Neuronal stem cell (in vitro differentiated cells): ENCODE measurements at regions not wholly inside any gene's neighbourhood (a gene's known extent, or its start where the extent isn't known, plus 50 kb on each side); places are given as distances from the start of the nearest gene placed in this dataset.

Experiments used
- DNase-seq: peaks from one replicate; pipeline ENCODE4 v3.0.0-alpha.2; 2013; ENCODE audit warnings: low spot score
- H2AFZ ChIP-seq: one replicate; pipeline ENCODE4 v1.6.1; 2013; ENCODE audit warnings: mild to moderate bottlenecking, low read length, inconsistent platforms
- H2AK5ac ChIP-seq: 2 replicates; pipeline ENCODE4 v1.6.1; 2013; ENCODE audit warnings: low read depth, mild to moderate bottlenecking, inconsistent platforms, low read length, moderate library complexity, mixed read lengths
- H2BK120ac ChIP-seq: 2 replicates; pipeline ENCODE4 v1.6.1; 2013; ENCODE audit warnings: low read depth, mild to moderate bottlenecking, inconsistent platforms, low read length, moderate library complexity, mixed read lengths
- H2BK12ac ChIP-seq: one replicate; pipeline ENCODE4 v1.6.1; 2013; ENCODE audit warnings: low read length, inconsistent platforms
- H2BK15ac ChIP-seq: 2 replicates; pipeline ENCODE4 v1.6.1; 2013; ENCODE audit warnings: mild to moderate bottlenecking, low read length, inconsistent platforms, mixed read lengths
- H2BK5ac ChIP-seq: one replicate; pipeline ENCODE4 v1.6.1; 2013; ENCODE audit warnings: inconsistent platforms, mild to moderate bottlenecking, low read length, moderate library complexity
- H3K14ac ChIP-seq: one replicate; pipeline ENCODE4 v1.6.1; 2013; ENCODE audit warnings: low read length, inconsistent platforms
- H3K18ac ChIP-seq: 2 replicates; pipeline ENCODE4 v1.6.1; 2013; ENCODE audit warnings: low read length, inconsistent platforms
- H3K23ac ChIP-seq: 2 replicates; pipeline ENCODE4 v1.6.1; 2013; ENCODE audit warnings: low read depth, mild to moderate bottlenecking, mixed read lengths, low read length, inconsistent platforms; ENCODE audit not compliant: poor library complexity
- H3K27ac ChIP-seq: replicated peaks from 3 replicates; pipeline ENCODE4 v1.5.1; 2013; ENCODE audit warnings: low read length, inconsistent platforms
- H3K27me3 ChIP-seq, 3 experiments: 2 replicates each; pipeline ENCODE4 v1.6.1; 2013; ENCODE audit warnings: low read length in 3 of 3, mild to moderate bottlenecking in 2 of 3, inconsistent platforms in 1 of 3, low read depth in 1 of 3, mixed read lengths in 1 of 3, moderate library complexity in 1 of 3; ENCODE audit not compliant: control insufficient read depth in 3 of 3, insufficient read depth in 3 of 3
- H3K36me3 ChIP-seq, 2 donors: replicated peaks in 1 of 2; 2 replicates each; pipeline ENCODE4 v1.6.1; 2013; ENCODE audit warnings: low read length in 2 of 2; ENCODE audit not compliant: control insufficient read depth in 2 of 2, insufficient read depth in 2 of 2
- H3K4ac ChIP-seq: 2 replicates; pipeline ENCODE4 v1.6.1; 2013; ENCODE audit warnings: inconsistent platforms, mild to moderate bottlenecking, low read length, moderate library complexity
- H3K4me1 ChIP-seq, 2 donors: 1 replicate in 1 of 2; 2 replicates in 1 of 2; pipeline ENCODE4 v1.6.1; 2013; ENCODE audit warnings: low read length in 2 of 2, low read depth in 1 of 2; ENCODE audit not compliant: control insufficient read depth in 2 of 2, insufficient read depth in 1 of 2
- H3K4me2 ChIP-seq: one replicate; pipeline ENCODE4 v1.6.1; 2013; ENCODE audit warnings: mild to moderate bottlenecking, low read length, inconsistent platforms; ENCODE audit not compliant: insufficient read depth, poor library complexity, severe bottlenecking
- H3K4me3 ChIP-seq, 2 donors: 2 replicates each; pipeline ENCODE4 v1.5.1; 2013; ENCODE audit warnings: low read length in 2 of 2, mild to moderate bottlenecking in 2 of 2, inconsistent platforms in 1 of 2, moderate library complexity in 1 of 2
- H3K79me1 ChIP-seq: one replicate; pipeline ENCODE4 v1.6.1; 2013; ENCODE audit warnings: low read depth, mild to moderate bottlenecking, inconsistent platforms, low read length, moderate library complexity
- H3K9ac ChIP-seq: one replicate; pipeline ENCODE4 v1.6.1; 2013; ENCODE audit warnings: mild to moderate bottlenecking, low read depth, low read length, inconsistent platforms; ENCODE audit not compliant: poor library complexity
- H3K9me3 ChIP-seq, 2 donors: replicated peaks in 1 of 2; 2 replicates each; pipeline versions ENCODE3 to v1.6.1; 2013; ENCODE audit warnings: low read length in 2 of 2, mild to moderate bottlenecking in 2 of 2, inconsistent platforms in 1 of 2, low read depth in 1 of 2, mixed read lengths in 1 of 2, moderate library complexity in 1 of 2; ENCODE audit not compliant: control insufficient read depth in 2 of 2, insufficient read depth in 1 of 2
- H4K8ac ChIP-seq: one replicate; pipeline ENCODE4 v1.6.1; 2013; ENCODE audit warnings: low read depth, mild to moderate bottlenecking, inconsistent platforms, low read length, moderate library complexity
- H4K91ac ChIP-seq: one replicate; pipeline ENCODE4 v1.6.1; 2013; ENCODE audit warnings: low read length, low read depth, mild to moderate bottlenecking, inconsistent platforms; ENCODE audit not compliant: poor library complexity
- WGBS, 2 donors: extraction: QIAGEN DNeasy Blood & Tissue Kit; methylation state at CpG; one replicate each; pipeline ENCODE4 v1.1.7; 2013; ENCODE audit warnings: missing lambda C conversion rate in 2 of 2, mixed read lengths in 1 of 2; ENCODE audit not compliant: insufficient read length in 2 of 2, insufficient replicate concordance in 1 of 2; ENCODE audit errors: extremely low coverage in 2 of 2; 5-methylcytosine and 5-hydroxymethylcytosine counted together

DNA sequence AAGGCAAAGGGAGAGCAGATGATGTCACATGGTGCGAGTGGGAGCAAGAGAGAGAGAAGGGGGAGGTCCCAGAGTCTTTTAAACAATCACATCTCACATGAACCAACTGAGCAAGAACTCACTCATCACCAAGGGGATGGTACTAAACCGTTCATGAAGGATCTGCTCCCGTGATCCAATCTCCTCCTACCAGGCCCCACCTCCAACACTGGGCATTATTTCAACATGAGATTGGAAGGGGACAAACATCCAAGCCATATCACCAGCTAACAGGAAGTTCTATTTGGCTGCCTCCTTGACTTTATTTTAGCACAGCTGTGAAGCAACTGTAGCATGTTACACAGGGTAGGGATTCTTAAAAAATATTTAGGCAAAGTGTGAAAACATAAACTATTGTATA, 102.5 kb downstream of the DDIT4L start:
- Histone ChIP-seq H3K9ac (no peak overlapping the region), H2BK120ac (no peak overlapping the region), H2BK12ac (no peak overlapping the region), H3K9me3 (no peaks in the 10 kb centered on the region), H2AK5ac (no peak overlapping the region), H3K18ac (no peak overlapping the region), H4K91ac (no peak overlapping the region), H2BK15ac (no peak overlapping the region), H3K79me1 (no peaks in the 10 kb centered on the region), H3K4me2 (no peak overlapping the region), H3K14ac (no peak overlapping the region), H3K23ac (no peak overlapping the region), H3K36me3 (no peaks in the 10 kb centered on the region), H3K4ac (no peak overlapping the region), H2BK5ac (no peak overlapping the region), H4K8ac (no peak overlapping the region), H3K4me3 (no peak overlapping the region), H3K27ac (no peak overlapping the region), H3K4me1 (no peaks in the 10 kb centered on the region), H2AFZ (no peak overlapping the region), H3K27me3 (no peaks in the 10 kb centered on the region)
- DNase-seq = no peak
- WGBS, 2 donors = no CpG with 5 or more reads among the region's 3 CpGs

DNA sequence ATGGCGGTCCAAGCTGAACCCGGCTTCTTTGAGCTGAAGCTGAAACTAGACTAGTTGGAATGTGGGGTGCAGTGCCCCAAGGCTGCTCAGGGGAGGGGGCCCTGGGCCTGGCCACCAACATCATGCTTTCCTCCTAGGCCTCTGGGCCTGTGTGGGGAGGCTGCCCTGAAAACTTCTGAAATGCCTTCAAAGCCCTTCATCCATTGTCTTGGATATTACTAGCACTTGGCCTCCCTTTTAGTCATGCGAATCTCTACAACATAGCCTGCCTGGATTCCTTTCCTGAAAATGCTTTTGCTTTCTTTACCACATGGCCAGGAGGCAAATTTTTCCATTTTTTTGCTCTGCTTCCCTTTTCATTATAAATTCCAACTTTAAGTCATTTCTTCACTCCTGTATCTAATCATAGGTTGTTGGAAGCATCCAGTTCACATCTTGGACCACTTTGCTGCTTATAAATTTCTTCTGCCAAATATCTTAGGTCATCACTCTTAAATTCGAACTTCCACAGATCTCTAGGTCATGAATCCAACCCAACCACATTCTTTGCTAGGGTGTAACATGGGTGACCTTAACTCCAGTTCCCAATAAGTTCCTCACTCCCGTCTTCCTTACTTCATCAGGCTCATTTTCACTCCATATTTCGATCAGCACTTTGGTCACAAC, 103.4 kb downstream of the DDIT4L start:
- no peaks in the 10 kb centered on the region for H3K4me1 ChIP-seq
- H3K18ac ChIP-seq = no peak overlapping the region
- WGBS, 2 donors = no CpG with 5 or more reads among the region's 6 CpGs
- no peak overlapping the region for H2BK12ac ChIP-seq
- no peak overlapping the region for H3K4me3 ChIP-seq
- no peak overlapping the region for H4K8ac ChIP-seq
- H4K91ac ChIP-seq = no peak overlapping the region
- H2BK15ac ChIP-seq = no peak overlapping the region
- no peak overlapping the region for H3K14ac ChIP-seq
- no peak overlapping the region for H3K23ac ChIP-seq
- H3K27ac ChIP-seq = no peak overlapping the region
- H3K9me3 ChIP-seq = no peaks in the 10 kb centered on the region
- no peak overlapping the region for H3K4ac ChIP-seq
- H3K27me3 ChIP-seq = no peaks in the 10 kb centered on the region
- no peak overlapping the region for H2AK5ac ChIP-seq
- no peak overlapping the region for H3K4me2 ChIP-seq
- H2BK5ac ChIP-seq = no peak overlapping the region
- no peak overlapping the region for H2BK120ac ChIP-seq
- H2AFZ ChIP-seq = no peak overlapping the region
- no peaks in the 10 kb centered on the region for H3K79me1 ChIP-seq
- no peak for DNase-seq
- H3K36me3 ChIP-seq = no peaks in the 10 kb centered on the region
- H3K9ac ChIP-seq = no peak overlapping the region

DNA sequence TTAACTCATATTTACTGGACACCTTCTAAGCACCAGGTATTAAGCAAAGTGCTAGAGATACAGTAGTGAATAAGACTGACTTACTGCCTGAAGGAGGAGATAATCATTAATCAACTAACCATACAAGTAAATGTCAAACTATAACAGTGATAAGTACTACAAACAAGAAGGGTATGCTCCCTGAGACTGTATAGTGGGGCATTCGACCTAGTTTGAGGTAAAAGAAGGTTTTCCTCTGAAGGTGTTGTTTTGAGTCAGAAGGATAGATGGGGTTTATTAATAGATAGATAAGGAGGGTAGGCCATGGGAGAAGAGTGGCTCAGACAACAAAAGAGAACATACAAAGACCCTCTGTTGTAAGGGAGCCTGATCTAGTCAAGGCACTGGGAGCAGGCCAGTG, 105.4 kb downstream of the DDIT4L start:
- no peaks in the 10 kb centered on the region for H3K27me3 ChIP-seq
- no peak overlapping the region for H2BK5ac ChIP-seq
- no peak overlapping the region for H4K8ac ChIP-seq
- no CpG with 5 or more reads among the region's 1 CpG for WGBS, 2 donors
- no peaks in the 10 kb centered on the region for H3K79me1 ChIP-seq
- no peak overlapping the region for H3K4me2 ChIP-seq
- H4K91ac ChIP-seq = no peak overlapping the region
- H2BK15ac ChIP-seq = no peak overlapping the region
- H2BK12ac ChIP-seq = no peak overlapping the region
- H3K23ac ChIP-seq = no peak overlapping the region
- H2BK120ac ChIP-seq = no peak overlapping the region
- H3K9me3 ChIP-seq = no peaks in the 10 kb centered on the region
- no peak overlapping the region for H3K14ac ChIP-seq
- no peak overlapping the region for H2AK5ac ChIP-seq
- no peaks in the 10 kb centered on the region for H3K4me1 ChIP-seq
- no peak overlapping the region for H3K4me3 ChIP-seq
- no peak overlapping the region for H3K9ac ChIP-seq
- H3K18ac ChIP-seq = no peak overlapping the region
- H2AFZ ChIP-seq = no peak overlapping the region
- H3K27ac ChIP-seq = no peak overlapping the region
- H3K4ac ChIP-seq = no peak overlapping the region
- H3K36me3 ChIP-seq = no peaks in the 10 kb centered on the region
- DNase-seq = no peak

DNA sequence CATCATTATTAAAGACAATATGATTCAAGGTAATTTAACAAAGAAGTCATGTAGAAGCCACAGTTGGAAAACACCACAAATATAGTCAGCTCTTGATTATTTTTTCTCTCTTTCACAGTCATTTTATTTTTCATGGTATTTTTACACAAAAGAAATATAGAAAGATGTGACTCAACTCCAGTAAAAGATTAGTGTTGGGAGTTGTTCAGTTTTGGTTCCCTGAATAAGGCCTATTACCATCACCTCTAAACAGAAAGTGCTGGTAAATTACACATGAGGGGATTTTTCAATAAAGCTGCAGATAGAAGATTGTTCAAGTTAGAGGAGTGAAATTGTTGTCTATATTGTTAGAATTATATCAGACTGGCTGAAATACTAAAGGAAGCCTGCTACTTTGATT, 107.0 kb downstream of the DDIT4L start:
- H2BK5ac ChIP-seq = no peak overlapping the region

More for the DNA sequence above, 107.0 kb downstream of the DDIT4L start:
- no peak overlapping the region for H2AK5ac ChIP-seq
- no peak for DNase-seq
- no peak overlapping the region for H3K27ac ChIP-seq
- no peak overlapping the region for H2AFZ ChIP-seq
- H3K79me1 ChIP-seq = no peaks in the 10 kb centered on the region
- H3K9me3 ChIP-seq = no peaks in the 10 kb centered on the region
- H3K4ac ChIP-seq = no peak overlapping the region
- no peak overlapping the region for H3K23ac ChIP-seq
- no peak overlapping the region for H2BK15ac ChIP-seq
- no peak overlapping the region for H3K9ac ChIP-seq
- H3K4me3 ChIP-seq = no peak overlapping the region
- H2BK12ac ChIP-seq = no peak overlapping the region
- no peak overlapping the region for H3K18ac ChIP-seq
- no peak overlapping the region for H4K8ac ChIP-seq
- H3K36me3 ChIP-seq = no peaks in the 10 kb centered on the region
- H4K91ac ChIP-seq = no peak overlapping the region
- no peaks in the 10 kb centered on the region for H3K4me1 ChIP-seq
- H3K27me3 ChIP-seq = no peaks in the 10 kb centered on the region
- no peak overlapping the region for H3K4me2 ChIP-seq
- H3K14ac ChIP-seq = no peak overlapping the region
- no peak overlapping the region for H2BK120ac ChIP-seq
